Mesenchymal stem cell (in vitro differentiated cells and primary cell): ENCODE measurements at regions not wholly inside any gene's neighbourhood (a gene's known extent, or its start where the extent isn't known, plus 50 kb on each side); places are given as distances from the start of the nearest gene placed in this dataset.

Experiments used
- DNase-seq: peaks from one replicate; pipeline ENCODE4 v3.0.0-alpha.2; 2013
- H2AFZ ChIP-seq: one replicate; pipeline ENCODE4 v1.6.1; 2013; ENCODE audit warnings: low read depth, mild to moderate bottlenecking, control low read depth, inconsistent platforms, low read length, moderate library complexity
- H2AK5ac ChIP-seq: 2 replicates; pipeline ENCODE4 v1.6.1; 2013; ENCODE audit warnings: low read length, moderate library complexity, mild to moderate bottlenecking, inconsistent platforms; ENCODE audit not compliant: severe bottlenecking
- H2BK120ac ChIP-seq: one replicate; pipeline ENCODE4 v1.6.1; 2013; ENCODE audit warnings: low read depth, mild to moderate bottlenecking, inconsistent platforms, low read length, moderate library complexity
- H2BK12ac ChIP-seq, 2 experiments: one replicate each; pipeline ENCODE4 v1.6.1; 2013; ENCODE audit warnings: inconsistent platforms in 2 of 2, low read length in 2 of 2, mild to moderate bottlenecking in 2 of 2, moderate library complexity in 2 of 2, control low read depth in 1 of 2
- H2BK15ac ChIP-seq: one replicate; pipeline ENCODE4 v1.6.1; 2013; ENCODE audit warnings: mild to moderate bottlenecking, low read depth, inconsistent platforms; ENCODE audit not compliant: poor library complexity, severe bottlenecking
- H2BK5ac ChIP-seq: 2 replicates; pipeline ENCODE4 v1.6.1; 2013; ENCODE audit warnings: low read depth, mild to moderate bottlenecking, low read length, control low read depth, inconsistent platforms; ENCODE audit not compliant: poor library complexity, severe bottlenecking
- H3K14ac ChIP-seq, 2 experiments: one replicate each; pipeline ENCODE4 v1.6.1; 2013; ENCODE audit warnings: inconsistent platforms in 2 of 2, low read length in 2 of 2, control low read depth in 1 of 2, mild to moderate bottlenecking in 1 of 2, moderate library complexity in 1 of 2
- H3K18ac ChIP-seq, 2 experiments: one replicate each; pipeline ENCODE4 v1.6.1; 2013; ENCODE audit warnings: inconsistent platforms in 2 of 2, low read length in 2 of 2, control low read depth in 1 of 2, low read depth in 1 of 2, mild to moderate bottlenecking in 1 of 2
- H3K23ac ChIP-seq, 2 experiments: one replicate each; pipeline ENCODE4 v1.6.1; 2013; ENCODE audit warnings: inconsistent platforms in 2 of 2, low read length in 2 of 2, mild to moderate bottlenecking in 2 of 2, moderate library complexity in 2 of 2, control low read depth in 1 of 2
- H3K27ac ChIP-seq: 2 replicates; pipeline ENCODE4 v1.5.1; 2013; ENCODE audit warnings: mild to moderate bottlenecking, moderate library complexity, low read length, control low read depth, inconsistent platforms; ENCODE audit not compliant: poor library complexity, severe bottlenecking
- H3K27me3 ChIP-seq, 2 experiments: 2 replicates each; pipeline versions ENCODE4 v1.6.1 to v1.7.0; 2013; ENCODE audit warnings: low read length in 2 of 2, mild to moderate bottlenecking in 2 of 2, moderate library complexity in 2 of 2, control low read depth in 1 of 2, inconsistent platforms in 1 of 2; ENCODE audit not compliant: control insufficient read depth in 1 of 2, insufficient read depth in 1 of 2
- H3K36me3 ChIP-seq, 2 experiments: 2 replicates each; pipeline versions ENCODE4 v1.6.1 to v1.7.0; 2013; ENCODE audit warnings: low read length in 2 of 2, control low read depth in 1 of 2, inconsistent platforms in 1 of 2, low read depth in 1 of 2, mild to moderate bottlenecking in 1 of 2; ENCODE audit not compliant: insufficient read depth in 2 of 2, control insufficient read depth in 1 of 2
- H3K4ac ChIP-seq, 2 experiments: one replicate each; pipeline ENCODE4 v1.6.1; 2013; ENCODE audit warnings: inconsistent platforms in 2 of 2, low read length in 2 of 2, mild to moderate bottlenecking in 2 of 2, moderate library complexity in 2 of 2, control low read depth in 1 of 2, low read depth in 1 of 2
- H3K4me1 ChIP-seq: 2 replicates; pipeline ENCODE4 v1.6.1; 2013; ENCODE audit warnings: low read depth, low read length, control low read depth; ENCODE audit not compliant: control insufficient read depth, insufficient read depth
- H3K4me2 ChIP-seq: 2 replicates; pipeline ENCODE4 v1.6.1; 2013; ENCODE audit warnings: low read length, mild to moderate bottlenecking, inconsistent platforms; ENCODE audit not compliant: poor library complexity, severe bottlenecking
- H3K4me3 ChIP-seq, 2 experiments: 2 replicates each; pipeline versions ENCODE4 v1.5.1 to v1.7.0; 2013; ENCODE audit warnings: low read length in 2 of 2, mild to moderate bottlenecking in 2 of 2, control low read depth in 1 of 2, low read depth in 1 of 2; ENCODE audit not compliant: insufficient read depth in 1 of 2
- H3K79me1 ChIP-seq: replicated peaks from 2 replicates; pipeline ENCODE4 v1.6.1; 2013; ENCODE audit warnings: mild to moderate bottlenecking, control low read depth, low read length, inconsistent platforms; ENCODE audit not compliant: poor library complexity, severe bottlenecking
- H3K9ac ChIP-seq: 2 replicates; pipeline ENCODE4 v1.7.0; 2013; ENCODE audit warnings: mild to moderate bottlenecking, low read length, moderate library complexity
- H3K9me3 ChIP-seq: 2 replicates; pipeline ENCODE4 v1.7.0; 2013; ENCODE audit warnings: mild to moderate bottlenecking, low read length; ENCODE audit not compliant: control insufficient read depth
- H4K8ac ChIP-seq: one replicate; pipeline ENCODE4 v1.6.1; 2013; ENCODE audit warnings: inconsistent platforms, mild to moderate bottlenecking, low read length, moderate library complexity
- H4K91ac ChIP-seq: one replicate; pipeline ENCODE4 v1.6.1; 2013; ENCODE audit warnings: mild to moderate bottlenecking, low read length, inconsistent platforms
- WGBS: methylation state at CpG from one replicate; pipeline ENCODE4 v1.1.7; 2013; ENCODE audit warnings: mixed read lengths; 5-methylcytosine and 5-hydroxymethylcytosine counted together

DNA sequence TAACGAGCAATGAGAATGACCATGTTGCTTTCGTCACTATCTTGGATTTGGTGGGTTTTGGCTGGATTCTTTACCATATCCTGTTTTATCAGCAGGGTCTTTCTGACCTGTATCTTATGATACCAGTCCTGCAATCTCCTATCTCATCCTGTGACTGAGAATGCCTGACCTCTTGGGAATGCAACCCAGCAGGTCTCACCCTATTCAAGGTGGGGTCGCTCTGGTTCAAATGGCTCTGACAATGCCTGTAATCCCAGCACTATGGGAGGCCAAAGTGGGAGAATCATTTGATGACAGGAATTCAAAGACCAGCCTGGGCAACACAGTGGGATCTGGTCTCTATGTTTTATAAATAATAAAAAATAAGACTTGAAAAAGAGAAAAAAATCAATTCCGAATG, 173.5 kb downstream of the ACTR3 start:
- Histone ChIP-seq H3K27me3 (peaks cover 0 to 4% of the 10 kb centered on the region in 2 experiments), H2BK5ac (no peak overlapping the region), H3K9me3 (no peaks in the 10 kb centered on the region), H3K4me1 (no peaks in the 10 kb centered on the region), H2BK12ac (no peak overlapping the region), H2BK120ac (no peak overlapping the region), H3K4ac (no peak overlapping the region), H2BK15ac (no peak overlapping the region), H3K36me3 (no peaks in the 10 kb centered on the region), H2AFZ (no peak overlapping the region), H2AK5ac (no peak overlapping the region), H3K23ac (no peak overlapping the region), H3K79me1 (no peaks in the 10 kb centered on the region), H3K4me3 (no peak overlapping the region), H4K91ac (no peak overlapping the region), H3K14ac (no peak overlapping the region), H3K9ac (no peak overlapping the region), H3K4me2 (no peak overlapping the region), H3K27ac (no peak overlapping the region), H4K8ac (no peak overlapping the region), H3K18ac (no peak overlapping the region)
- 85% methylated on average over 4 of the region's 4 CpGs for WGBS
- no peak for DNase-seq

DNA sequence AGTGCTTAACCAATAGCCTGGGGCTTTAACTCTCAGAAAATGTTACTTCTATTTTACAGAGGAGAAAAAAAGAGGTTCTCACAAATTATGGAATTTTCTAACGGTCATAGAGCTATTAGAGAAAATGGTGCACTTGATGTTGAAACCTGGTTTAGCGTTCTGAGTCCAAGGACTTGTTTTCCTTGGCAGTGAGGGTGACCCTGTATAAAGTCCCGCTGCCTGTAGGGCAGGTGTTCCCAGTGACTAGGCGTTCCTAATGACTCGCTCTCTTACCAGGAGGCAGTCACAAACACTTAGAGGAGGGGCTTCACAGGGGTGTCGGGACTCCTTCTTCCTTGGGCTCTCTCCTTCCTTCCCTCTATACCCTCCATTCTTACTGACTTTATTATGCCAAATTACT, 175.8 kb downstream of the ACTR3 start:
- Histone ChIP-seq H3K9me3 (no peaks in the 10 kb centered on the region), H3K27me3 (peaks cover 0 to 4% of the 10 kb centered on the region in 2 experiments), H3K79me1 (no peaks in the 10 kb centered on the region), H2BK15ac (no peak overlapping the region), H3K4ac (no peak overlapping the region), H3K27ac (no peak overlapping the region), H2AK5ac (no peak overlapping the region), H3K23ac (no peak overlapping the region), H3K36me3 (no peaks in the 10 kb centered on the region), H3K4me1 (no peaks in the 10 kb centered on the region), H2BK5ac (no peak overlapping the region), H2BK12ac (no peak overlapping the region), H3K4me2 (no peak overlapping the region), H3K4me3 (no peak overlapping the region), H3K9ac (no peak overlapping the region), H4K91ac (no peak overlapping the region), H2BK120ac (no peak overlapping the region), H3K18ac (no peak overlapping the region), H3K14ac (no peak overlapping the region), H2AFZ (no peak overlapping the region), H4K8ac (no peak overlapping the region)
- WGBS = 71% methylated on average over 6 of the region's 6 CpGs
- no peak for DNase-seq

- WGBS = 54% methylated on average over 2 of the region's 2 CpGs
- no peak overlapping the region for H3K4ac ChIP-seq
Observed at GRCh38 chr2:114066186-114066747, 176.4 kb downstream of the ACTR3 start.

DNA sequence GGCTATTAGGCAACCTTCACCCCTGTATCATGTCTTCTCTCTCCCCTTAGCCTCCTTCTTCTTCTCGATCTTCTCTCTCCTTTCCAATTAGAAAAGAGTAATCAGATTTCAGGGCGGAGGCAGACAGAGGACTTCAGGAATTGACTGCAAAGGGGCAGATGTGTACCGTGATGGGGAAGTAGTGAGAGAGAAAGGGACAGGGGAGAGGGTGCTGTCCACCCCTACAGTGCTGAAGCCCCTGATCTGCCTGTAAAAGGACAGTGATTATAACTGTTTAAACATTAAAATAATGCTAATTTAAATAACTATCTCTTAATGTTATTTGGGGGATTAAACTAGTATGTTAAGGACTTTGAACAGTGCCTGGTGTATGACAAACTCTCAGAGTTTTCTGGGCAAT, 178.5 kb downstream of the ACTR3 start:
- H2BK5ac ChIP-seq = no peak overlapping the region
- no peak overlapping the region for H3K18ac ChIP-seq
- H3K4me3 ChIP-seq = no peak overlapping the region
- no peak overlapping the region for H4K91ac ChIP-seq
- no peak overlapping the region for H3K9ac ChIP-seq
- DNase-seq = no peak
- H3K79me1 ChIP-seq = no peaks in the 10 kb centered on the region
- no peak overlapping the region for H3K4me2 ChIP-seq
- no peak overlapping the region for H2BK120ac ChIP-seq
- no peak overlapping the region for H2BK12ac ChIP-seq
- H3K4me1 ChIP-seq = no peaks in the 10 kb centered on the region
- peaks cover 0 to 4% of the 10 kb centered on the region in 2 experiments for H3K27me3 ChIP-seq
- no peak overlapping the region for H3K23ac ChIP-seq
- 31% methylated on average over 2 of the region's 3 CpGs for WGBS
- H3K27ac ChIP-seq = no peak overlapping the region
- H4K8ac ChIP-seq = no peak overlapping the region
- no peak overlapping the region for H2AFZ ChIP-seq
- no peak overlapping the region for H3K14ac ChIP-seq
- no peak overlapping the region for H3K4ac ChIP-seq
- no peaks in the 10 kb centered on the region for H3K9me3 ChIP-seq
- no peak overlapping the region for H2BK15ac ChIP-seq
- no peak overlapping the region for H2AK5ac ChIP-seq
- H3K36me3 ChIP-seq = no peaks in the 10 kb centered on the region

More at GRCh38 chr2:114066186-114066747, 176.4 kb downstream of the ACTR3 start:
- Histone ChIP-seq H3K79me1 (no peaks in the 10 kb centered on the region), H2BK120ac (no peak overlapping the region), H3K4me3 (no peak overlapping the region), H2BK15ac (no peak overlapping the region), H2AK5ac (no peak overlapping the region), H4K8ac (no peak overlapping the region), H3K27ac (no peak overlapping the region), H2AFZ (no peak overlapping the region), H3K36me3 (no peaks in the 10 kb centered on the region), H3K4me2 (no peak overlapping the region), H3K18ac (no peak overlapping the region), H2BK5ac (no peak overlapping the region), H3K23ac (no peak overlapping the region), H3K27me3 (peaks cover 0 to 4% of the 10 kb centered on the region in 2 experiments), H3K9me3 (no peaks in the 10 kb centered on the region), H2BK12ac (no peak overlapping the region), H3K14ac (no peak overlapping the region), H3K4me1 (no peaks in the 10 kb centered on the region), H4K91ac (no peak overlapping the region), H3K9ac (no peak overlapping the region)
- DNase-seq = no peak
